OCI-LY1 (cell line): ENCODE measurements at regions not wholly inside any gene's neighbourhood (a gene's known extent, or its start where the extent isn't known, plus 50 kb on each side); places are given as distances from the start of the nearest gene placed in this dataset.

Experiments
- EZH2 ChIP-seq: fragments of 200-600 bp; sonication (generic), shearing (Covaris generic); IDR thresholded peaks from 2 replicates; pipeline ENCODE4 v1.8.0; 2017; ENCODE audit warnings: borderline replicate concordance, mixed run types, mild to moderate bottlenecking, antibody characterized with exemption, low read length, moderate library complexity, mixed read lengths
- TF ChIP-seq, protein P1 (sequence below): fragments of 200-600 bp; sonication (generic), shearing (Covaris generic); IDR thresholded peaks from 2 replicates; pipeline ENCODE4 v1.5.1; 2017; ENCODE audit warnings: mild to moderate bottlenecking, antibody characterized with exemption, low read length, moderate library complexity, mixed read lengths

DNA sequence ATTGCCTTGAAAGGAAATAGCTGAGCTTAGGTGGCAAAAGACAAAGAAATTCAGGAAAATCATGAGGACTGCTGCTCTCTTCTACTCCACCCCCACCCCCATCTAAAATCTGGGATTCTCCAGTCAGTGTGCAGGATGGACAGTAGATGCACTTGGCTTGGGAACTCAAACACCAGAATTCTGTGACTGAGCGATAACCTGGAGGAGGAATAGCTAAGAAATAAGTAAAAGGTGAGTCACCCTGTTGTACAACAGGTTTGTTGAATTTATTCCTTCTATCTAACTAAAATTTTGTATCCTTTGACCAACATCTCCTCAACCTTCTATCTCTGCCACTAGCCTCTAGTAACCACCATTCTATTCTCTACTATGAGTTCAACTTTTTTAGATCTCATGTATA is 1029.9 kb upstream of the ACVR2A start:
- TF ChIP-seq, protein P1, sequence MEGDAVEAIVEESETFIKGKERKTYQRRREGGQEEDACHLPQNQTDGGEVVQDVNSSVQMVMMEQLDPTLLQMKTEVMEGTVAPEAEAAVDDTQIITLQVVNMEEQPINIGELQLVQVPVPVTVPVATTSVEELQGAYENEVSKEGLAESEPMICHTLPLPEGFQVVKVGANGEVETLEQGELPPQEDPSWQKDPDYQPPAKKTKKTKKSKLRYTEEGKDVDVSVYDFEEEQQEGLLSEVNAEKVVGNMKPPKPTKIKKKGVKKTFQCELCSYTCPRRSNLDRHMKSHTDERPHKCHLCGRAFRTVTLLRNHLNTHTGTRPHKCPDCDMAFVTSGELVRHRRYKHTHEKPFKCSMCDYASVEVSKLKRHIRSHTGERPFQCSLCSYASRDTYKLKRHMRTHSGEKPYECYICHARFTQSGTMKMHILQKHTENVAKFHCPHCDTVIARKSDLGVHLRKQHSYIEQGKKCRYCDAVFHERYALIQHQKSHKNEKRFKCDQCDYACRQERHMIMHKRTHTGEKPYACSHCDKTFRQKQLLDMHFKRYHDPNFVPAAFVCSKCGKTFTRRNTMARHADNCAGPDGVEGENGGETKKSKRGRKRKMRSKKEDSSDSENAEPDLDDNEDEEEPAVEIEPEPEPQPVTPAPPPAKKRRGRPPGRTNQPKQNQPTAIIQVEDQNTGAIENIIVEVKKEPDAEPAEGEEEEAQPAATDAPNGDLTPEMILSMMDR, result no peak
- TF ChIP-seq EZH2, result no peak
